Astrocyte of the spinal cord (primary cell): ENCODE measurements at regions not wholly inside any gene's neighbourhood (a gene's known extent, or its start where the extent isn't known, plus 50 kb on each side); places are given as distances from the start of the nearest gene placed in this dataset.

Source experiments
- DNase-seq: peaks from one replicate; pipeline ENCODE4 v3.0.0; 2011; ENCODE audit warnings: low read depth, low spot score
- H3K4me3 ChIP-seq: 2 replicates; pipeline ENCODE4 v1.5.1; 2011; ENCODE audit warnings: low read depth, mild to moderate bottlenecking, low read length, moderate library complexity
- in situ Hi-C: cut with HindIII; loops from 2 replicates; pipeline ENCODE4 v1.10.0; 2017; ENCODE audit warnings: low sequenced_read_pairs
- TF ChIP-seq, protein P1 (sequence below): IDR thresholded peaks from 2 replicates; pipeline ENCODE4 v1.5.1; 2012; ENCODE audit warnings: low read depth, mild to moderate bottlenecking, low read length, inconsistent platforms

DNA sequence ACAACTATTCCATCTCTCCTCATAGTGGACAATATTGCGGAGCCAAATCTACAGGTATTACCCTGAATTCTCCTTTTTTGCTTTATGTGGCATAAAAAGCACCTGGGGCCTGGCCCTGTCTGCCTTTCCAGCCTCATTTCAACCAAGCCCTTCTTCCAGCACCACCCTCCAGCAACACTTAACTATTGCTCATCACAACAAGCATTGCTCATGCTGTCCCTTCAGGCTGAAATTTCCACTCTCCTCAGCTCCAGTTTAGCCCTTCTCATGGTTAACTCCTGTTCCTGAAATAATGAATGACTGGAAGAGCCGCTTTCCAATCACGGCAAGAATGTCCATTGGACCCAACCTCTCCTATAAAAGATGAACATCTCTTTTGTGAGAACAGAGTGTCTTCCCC is 107.4 kb downstream of the P2RY1 start:
- TF ChIP-seq, protein P1, sequence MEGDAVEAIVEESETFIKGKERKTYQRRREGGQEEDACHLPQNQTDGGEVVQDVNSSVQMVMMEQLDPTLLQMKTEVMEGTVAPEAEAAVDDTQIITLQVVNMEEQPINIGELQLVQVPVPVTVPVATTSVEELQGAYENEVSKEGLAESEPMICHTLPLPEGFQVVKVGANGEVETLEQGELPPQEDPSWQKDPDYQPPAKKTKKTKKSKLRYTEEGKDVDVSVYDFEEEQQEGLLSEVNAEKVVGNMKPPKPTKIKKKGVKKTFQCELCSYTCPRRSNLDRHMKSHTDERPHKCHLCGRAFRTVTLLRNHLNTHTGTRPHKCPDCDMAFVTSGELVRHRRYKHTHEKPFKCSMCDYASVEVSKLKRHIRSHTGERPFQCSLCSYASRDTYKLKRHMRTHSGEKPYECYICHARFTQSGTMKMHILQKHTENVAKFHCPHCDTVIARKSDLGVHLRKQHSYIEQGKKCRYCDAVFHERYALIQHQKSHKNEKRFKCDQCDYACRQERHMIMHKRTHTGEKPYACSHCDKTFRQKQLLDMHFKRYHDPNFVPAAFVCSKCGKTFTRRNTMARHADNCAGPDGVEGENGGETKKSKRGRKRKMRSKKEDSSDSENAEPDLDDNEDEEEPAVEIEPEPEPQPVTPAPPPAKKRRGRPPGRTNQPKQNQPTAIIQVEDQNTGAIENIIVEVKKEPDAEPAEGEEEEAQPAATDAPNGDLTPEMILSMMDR = no peak
- DNase-seq = no peak
- H3K4me3 ChIP-seq = no peak overlapping the region
- in situ Hi-C loops = no loop called here

DNA sequence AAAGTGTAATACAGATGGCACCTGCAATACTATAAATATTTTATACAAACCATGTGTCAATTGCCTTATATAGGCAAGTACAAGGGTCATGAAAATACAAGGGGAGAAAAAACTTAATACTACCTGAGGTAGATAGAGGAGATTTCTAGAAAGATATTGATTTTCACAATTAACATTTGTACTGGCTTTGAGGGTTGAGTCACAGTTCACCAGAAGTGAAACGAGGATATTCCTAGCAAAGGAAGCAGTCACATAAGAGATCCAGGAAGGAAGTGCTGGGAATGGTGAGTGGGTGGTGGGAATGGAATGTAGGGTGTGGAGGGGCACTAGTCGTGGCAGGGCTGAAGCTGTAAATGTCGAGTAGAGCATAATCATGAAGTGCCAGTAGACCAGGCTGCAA is 108.7 kb downstream of the P2RY1 start:
- no peak for DNase-seq
- H3K4me3 ChIP-seq = no peak overlapping the region
- TF ChIP-seq, protein P1 = no peak
- in situ Hi-C loops = no loop called here

DNA sequence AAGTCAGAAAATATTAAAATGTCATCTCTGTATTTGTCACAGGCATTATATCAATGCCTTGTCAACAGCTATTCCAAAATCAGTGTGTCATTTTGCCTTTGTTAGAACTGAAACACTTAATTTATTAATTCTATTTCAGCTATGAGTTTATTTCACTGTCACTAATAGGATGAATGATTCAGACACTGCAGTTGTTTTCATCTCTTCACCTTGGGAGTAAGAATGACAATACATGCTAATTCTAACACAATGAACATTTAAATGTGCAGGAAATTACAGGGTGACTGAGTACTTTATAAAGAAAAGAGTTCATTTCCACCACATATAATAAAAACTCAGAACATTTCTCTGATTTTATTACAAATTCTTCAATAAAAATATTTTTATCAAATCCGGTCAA is 109.7 kb downstream of the P2RY1 start:
- H3K4me3 ChIP-seq = no peak overlapping the region
- in situ Hi-C loops = no loop called here
- TF ChIP-seq, protein P1 = no peak

DNA sequence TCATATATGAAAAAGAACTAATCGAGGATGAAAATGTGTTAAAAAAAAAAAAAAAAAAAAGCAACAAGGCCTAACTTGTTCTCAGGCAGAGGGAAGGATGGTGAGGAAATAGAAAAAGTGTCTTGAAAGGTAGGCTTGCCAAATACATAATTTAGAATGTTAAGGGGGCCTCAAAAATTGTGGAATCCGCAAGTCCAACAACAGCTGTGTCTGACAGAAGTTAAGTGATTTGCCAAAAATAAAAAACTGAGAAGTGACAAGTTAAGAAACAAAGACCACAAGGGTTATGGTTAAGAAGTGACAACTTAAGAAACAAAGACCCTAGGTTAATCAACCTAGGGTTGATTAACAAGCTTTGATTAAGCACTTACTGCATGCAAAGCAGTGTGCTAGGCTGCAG is 110.6 kb downstream of the P2RY1 start:
- in situ Hi-C loops = no loop called here
- no peak overlapping the region for H3K4me3 ChIP-seq
- no peak for DNase-seq
- TF ChIP-seq, protein P1 = no peak

More for the DNA sequence above, 109.7 kb downstream of the P2RY1 start:
- no peak for DNase-seq

DNA sequence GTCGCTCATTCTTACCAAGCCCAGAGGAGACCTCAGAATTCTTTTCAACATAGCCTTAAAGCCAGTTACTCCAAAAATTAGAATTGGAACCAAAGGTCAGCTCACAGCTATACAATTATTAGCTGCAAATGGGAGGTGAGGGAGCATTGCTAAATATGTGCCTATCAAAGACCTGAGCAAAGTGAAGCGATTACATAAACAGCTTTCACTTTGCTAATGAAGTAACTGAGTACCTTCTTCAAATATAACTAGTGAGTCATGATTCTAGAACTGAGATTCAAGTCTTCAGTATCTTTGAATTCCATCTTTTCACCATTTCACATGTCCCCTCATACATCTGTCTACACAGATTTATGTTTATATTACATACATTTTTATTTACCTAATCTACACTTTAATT is 122.6 kb downstream of the P2RY1 start:
- in situ Hi-C loops = no loop called here
- H3K4me3 ChIP-seq = no peak overlapping the region
- no peak for DNase-seq
- TF ChIP-seq, protein P1 = no peak

DNA sequence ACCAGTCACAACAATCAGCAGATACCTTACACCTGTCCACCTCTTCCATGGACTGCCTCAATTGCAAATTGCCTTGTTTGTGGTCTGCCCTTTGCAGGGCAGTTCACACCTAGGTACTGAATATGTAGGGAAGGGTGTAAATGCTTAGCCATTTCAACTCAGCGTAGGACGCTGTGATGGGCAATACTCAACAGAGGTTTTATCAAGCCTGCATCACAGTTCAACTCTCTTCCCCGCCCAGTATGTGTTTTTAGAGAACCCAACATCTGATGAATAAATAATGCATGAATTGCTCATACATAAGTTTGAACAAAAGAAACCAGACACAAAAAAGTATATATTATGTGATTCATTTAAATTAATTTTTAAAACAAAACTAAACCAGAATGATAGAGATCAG is 124.4 kb downstream of the P2RY1 start:
- in situ Hi-C loops = no loop called here
- DNase-seq = no peak
- no peak overlapping the region for H3K4me3 ChIP-seq
- TF ChIP-seq, protein P1 = no peak

DNA sequence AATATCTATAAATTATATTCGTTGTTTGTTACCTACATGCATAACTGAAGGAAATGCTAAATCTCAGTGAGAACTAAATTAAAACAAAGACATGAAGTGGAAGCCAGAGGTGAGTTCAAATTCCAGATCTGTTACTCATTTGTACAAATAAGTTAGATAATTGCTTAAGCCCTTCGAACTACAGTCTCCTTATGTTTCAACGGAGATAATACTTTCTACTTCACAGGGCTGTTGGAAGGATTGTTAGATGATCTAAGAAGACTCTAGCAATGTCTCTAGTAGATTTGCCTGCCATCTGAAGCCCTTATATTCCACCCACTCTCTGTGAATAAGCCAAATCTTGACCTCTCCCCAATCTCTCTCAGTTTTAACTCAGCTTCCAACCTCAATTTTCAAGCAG is 125.8 kb downstream of the P2RY1 start:
- in situ Hi-C loops = no loop called here

More for the DNA sequence above, 125.8 kb downstream of the P2RY1 start:
- DNase-seq = no peak
- H3K4me3 ChIP-seq = no peak overlapping the region
- TF ChIP-seq, protein P1 = no peak
